ENCODE measurements at regions not wholly inside any gene's neighbourhood (a gene's known extent, or its start where the extent isn't known, plus 50 kb on each side); places are given as distances from the start of the nearest gene placed in this dataset.

DNA sequence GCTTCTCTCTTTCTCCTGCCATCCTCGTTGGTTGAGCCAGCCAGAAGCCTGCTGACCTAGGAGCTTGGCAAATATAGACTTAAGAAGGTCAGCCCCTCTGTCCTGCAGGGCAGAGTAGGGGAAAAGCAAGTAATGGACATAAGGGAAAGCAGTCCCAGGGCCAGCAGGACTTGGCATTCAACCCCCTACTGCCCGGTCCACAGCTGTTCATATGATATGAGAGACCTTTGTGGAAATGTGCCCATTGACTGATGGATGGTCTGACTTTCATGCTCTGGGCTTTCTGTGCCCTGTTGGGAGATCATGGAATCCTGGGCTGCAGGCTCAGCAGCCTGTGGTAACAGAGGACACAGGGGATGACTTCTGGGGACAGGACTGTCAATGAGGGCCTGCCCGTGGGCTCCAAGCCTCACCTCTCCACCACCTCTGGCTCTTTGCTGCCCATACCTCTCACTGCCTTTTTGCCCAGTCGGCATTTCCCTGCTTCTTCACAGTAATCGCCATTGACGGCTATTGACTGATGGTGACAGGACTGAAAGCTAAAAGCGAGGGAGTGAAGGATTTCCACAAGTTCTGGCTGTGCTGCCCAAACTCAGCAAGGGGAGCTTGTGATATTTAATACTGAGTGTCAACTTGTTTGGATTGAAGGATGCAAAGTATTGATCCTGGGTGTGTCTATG lies 60.0 kb upstream of the NMNAT3 start:
- no peak overlapping the region for H3K27ac ChIP-seq (ENCODE audit: low read depth in 1 of 2, low read length in 2 of 2)
- DNase-seq = no peak
- no peaks in the 10 kb centered on the region for H3K9me3 ChIP-seq (ENCODE audit: control insufficient read depth in 1 of 2, insufficient read depth in 1 of 2, low read length in 2 of 2)
- TF ChIP-seq, protein P1, sequence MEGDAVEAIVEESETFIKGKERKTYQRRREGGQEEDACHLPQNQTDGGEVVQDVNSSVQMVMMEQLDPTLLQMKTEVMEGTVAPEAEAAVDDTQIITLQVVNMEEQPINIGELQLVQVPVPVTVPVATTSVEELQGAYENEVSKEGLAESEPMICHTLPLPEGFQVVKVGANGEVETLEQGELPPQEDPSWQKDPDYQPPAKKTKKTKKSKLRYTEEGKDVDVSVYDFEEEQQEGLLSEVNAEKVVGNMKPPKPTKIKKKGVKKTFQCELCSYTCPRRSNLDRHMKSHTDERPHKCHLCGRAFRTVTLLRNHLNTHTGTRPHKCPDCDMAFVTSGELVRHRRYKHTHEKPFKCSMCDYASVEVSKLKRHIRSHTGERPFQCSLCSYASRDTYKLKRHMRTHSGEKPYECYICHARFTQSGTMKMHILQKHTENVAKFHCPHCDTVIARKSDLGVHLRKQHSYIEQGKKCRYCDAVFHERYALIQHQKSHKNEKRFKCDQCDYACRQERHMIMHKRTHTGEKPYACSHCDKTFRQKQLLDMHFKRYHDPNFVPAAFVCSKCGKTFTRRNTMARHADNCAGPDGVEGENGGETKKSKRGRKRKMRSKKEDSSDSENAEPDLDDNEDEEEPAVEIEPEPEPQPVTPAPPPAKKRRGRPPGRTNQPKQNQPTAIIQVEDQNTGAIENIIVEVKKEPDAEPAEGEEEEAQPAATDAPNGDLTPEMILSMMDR (IDR thresholded peaks at IDR 0.05) = no peak
- no peak for ATAC-seq (ENCODE audit: poor library complexity)
- Mint-ChIP-seq H3K4me3 (no peak overlapping the region), H3K27me3 (no peaks in the 10 kb centered on the region), H3K9me3 (no peaks in the 10 kb centered on the region), H3K36me3 (ENCODE audit: low read depth) (no peaks in the 10 kb centered on the region), H3K4me1 (ENCODE audit: low read depth) (no peaks in the 10 kb centered on the region), H3K27ac (no peak overlapping the region)
- ChIA-PET POLR2A (no interaction called here), CTCF (no interaction called here)
- no peaks in the 10 kb centered on the region for H3K4me1 ChIP-seq (ENCODE audit: insufficient read depth, low read length)
- intact Hi-C loops (cut with DNase I, micrococcal nuclease) = no loop called here
- no peak overlapping the region for H3K4me3 ChIP-seq (ENCODE audit: low read length)
- H3K36me3 ChIP-seq (ENCODE audit: insufficient read depth, low read length) = no peaks in the 10 kb centered on the region
- peaks cover 0 to 5% of the 10 kb centered on the region in 2 experiments for H3K27me3 ChIP-seq (ENCODE audit: control insufficient read depth in 1 of 2, insufficient read depth in 2 of 2, low read length in 2 of 2)

DNA sequence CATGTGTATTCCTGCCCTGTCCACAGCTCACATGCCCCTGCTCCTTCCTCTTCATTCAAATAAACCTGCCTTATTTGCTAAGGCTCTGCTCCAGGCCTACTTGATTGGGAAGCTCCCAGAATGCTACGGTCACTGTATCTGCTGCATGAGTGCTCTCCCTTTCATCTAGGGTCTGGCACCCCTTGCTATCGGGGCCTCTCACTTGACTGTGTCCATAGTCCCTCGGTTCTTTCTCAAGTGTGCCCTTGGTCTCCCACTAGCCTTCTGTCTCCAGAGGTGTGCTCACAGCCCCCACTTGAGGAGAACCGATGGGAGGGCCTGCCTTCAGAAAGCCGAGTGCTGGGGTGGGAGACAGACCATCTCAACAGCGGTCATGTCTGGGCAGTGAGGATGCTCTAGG lies 57.4 kb upstream of the NMNAT3 start:
- Histone ChIP-seq H3K27ac (ENCODE audit: low read depth in 1 of 2, low read length in 2 of 2) (no peak overlapping the region), H3K9me3 (ENCODE audit: control insufficient read depth in 1 of 2, insufficient read depth in 1 of 2, low read length in 2 of 2) (no peaks in the 10 kb centered on the region), H3K27me3 (ENCODE audit: control insufficient read depth in 1 of 2, insufficient read depth in 2 of 2, low read length in 2 of 2) (no peaks in the 10 kb centered on the region), H3K4me1 (ENCODE audit: insufficient read depth, low read length) (no peaks in the 10 kb centered on the region), H3K4me3 (ENCODE audit: low read length) (no peak overlapping the region), H3K36me3 (ENCODE audit: insufficient read depth, low read length) (no peaks in the 10 kb centered on the region)
- POLR2A ChIA-PET = no interaction called here
- no peak for DNase-seq
- TF ChIP-seq, protein P1 (IDR thresholded peaks at IDR 0.05) = no peak
- CTCF ChIA-PET = no interaction called here
- ATAC-seq (ENCODE audit: poor library complexity) = no peak
- no peak overlapping the region for H3K4me3 Mint-ChIP-seq
- H3K9me3 Mint-ChIP-seq = no peaks in the 10 kb centered on the region
- intact Hi-C loops (cut with DNase I, micrococcal nuclease) = no loop called here
- H3K27ac Mint-ChIP-seq = no peak overlapping the region
- peaks cover 5% of the 10 kb centered on the region for H3K27me3 Mint-ChIP-seq
- H3K36me3 Mint-ChIP-seq (ENCODE audit: low read depth) = no peaks in the 10 kb centered on the region
- no peaks in the 10 kb centered on the region for H3K4me1 Mint-ChIP-seq (ENCODE audit: low read depth)

DNA sequence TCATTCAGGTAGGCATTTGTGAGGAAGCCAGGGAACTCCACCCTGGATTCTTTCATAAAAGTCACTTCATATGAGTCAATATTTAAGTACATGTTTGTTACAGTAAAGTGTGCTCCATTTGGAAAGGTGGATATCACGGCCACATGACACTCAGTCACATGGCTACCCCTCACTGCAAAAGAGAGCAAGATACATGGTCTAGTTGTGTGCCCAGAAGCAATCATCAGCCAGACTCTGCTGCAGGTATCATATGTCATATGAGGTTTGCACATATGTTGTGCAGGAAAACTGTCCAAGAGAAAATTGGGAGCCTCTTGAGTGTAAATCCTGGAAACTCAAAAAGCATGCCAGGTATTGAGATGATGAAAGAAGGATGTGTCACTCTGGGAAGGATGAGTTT lies 55.0 kb upstream of the NMNAT3 start:
- Histone ChIP-seq H3K9me3 (ENCODE audit: control insufficient read depth in 1 of 2, insufficient read depth in 1 of 2, low read length in 2 of 2) (no peaks in the 10 kb centered on the region), H3K4me1 (ENCODE audit: insufficient read depth, low read length) (no peaks in the 10 kb centered on the region), H3K4me3 (ENCODE audit: low read length) (no peak overlapping the region), H3K27me3 (ENCODE audit: control insufficient read depth in 1 of 2, insufficient read depth in 2 of 2, low read length in 2 of 2) (no peaks in the 10 kb centered on the region), H3K27ac (ENCODE audit: low read depth in 1 of 2, low read length in 2 of 2) (no peak overlapping the region), H3K36me3 (ENCODE audit: insufficient read depth, low read length) (no peaks in the 10 kb centered on the region)
- Mint-ChIP-seq H3K4me3 (no peak overlapping the region), H3K9me3 (no peaks in the 10 kb centered on the region), H3K27ac (no peak overlapping the region), H3K4me1 (ENCODE audit: low read depth) (no peaks in the 10 kb centered on the region), H3K36me3 (ENCODE audit: low read depth) (no peaks in the 10 kb centered on the region), H3K27me3 (peaks cover 5% of the 10 kb centered on the region)
- no peak for DNase-seq
- no peak for ATAC-seq (ENCODE audit: poor library complexity)
- ChIA-PET POLR2A (no interaction called here), CTCF (no interaction called here)
- TF ChIP-seq, protein P1 (IDR thresholded peaks at IDR 0.05) = no peak
- intact Hi-C loops (cut with DNase I, micrococcal nuclease) = no loop called here
